ENCODE measurements at regions not wholly inside any gene's neighbourhood (a gene's known extent, or its start where the extent isn't known, plus 50 kb on each side); places are given as distances from the start of the nearest gene placed in this dataset.
"Not testable (repeated sequence)": the region's sequence is repeated elsewhere in the genome, so short reads cannot be mapped to it uniquely, and the experiment has no call there.

- no peak for DNase-seq
- no peaks in the 10 kb centered on the region for H3K9me3 ChIP-seq (replicated peaks in 1 of 3)
- no peaks in the 10 kb centered on the region for H3K27me3 ChIP-seq
- 82 to 89% (median 84%) methylated on average over 12 of the region's 12 CpGs for WGBS, 4 donors
- no peaks in the 10 kb centered on the region for H3K4me1 ChIP-seq (replicated peaks in 1 of 2)
- intact Hi-C loops (cut with DNase I) = no loop called here
- H3K4me3 ChIP-seq = no peak overlapping the region
- TF ChIP-seq POLR2A (IDR thresholded peaks at IDR 0.05) = no peak
- TF ChIP-seq CTCF (IDR thresholded peaks at IDR 0.05) = no peak
- no peaks in the 10 kb centered on the region for H3K36me3 ChIP-seq (replicated peaks in 1 of 2)
- H3K27ac ChIP-seq = no peak overlapping the region
These were observed 97.3 kb upstream of the SYT6 start for GRCh38 chr1:114250683-114251572.

GRCh38 chr1:114249691-114250090, 96.0 kb upstream of the SYT6 start:
- TF ChIP-seq CTCF (IDR thresholded peaks at IDR 0.05) (no peak), POLR2A (IDR thresholded peaks at IDR 0.05) (no peak)
- intact Hi-C loops (cut with DNase I) = no loop called here
- H3K4me3 ChIP-seq = no peak overlapping the region
- H3K9me3 ChIP-seq (replicated peaks in 1 of 3) = no peaks in the 10 kb centered on the region
- 82 to 85% (median 83%) methylated on average over 3 to 10 of the region's 10 CpGs for WGBS, 4 donors
- no peaks in the 10 kb centered on the region for H3K4me1 ChIP-seq (replicated peaks in 1 of 2)
- no peaks in the 10 kb centered on the region for H3K27me3 ChIP-seq
- DNase-seq = no peak
- no peaks in the 10 kb centered on the region for H3K36me3 ChIP-seq (replicated peaks in 1 of 2)
- H3K27ac ChIP-seq = no peak overlapping the region

- H3K27me3 ChIP-seq = no peaks in the 10 kb centered on the region
- H3K4me3 ChIP-seq = no peak overlapping the region
- no peak overlapping the region for H3K27ac ChIP-seq
- intact Hi-C loops (cut with DNase I) = no loop called here
- H3K36me3 ChIP-seq (replicated peaks in 1 of 2) = no peaks in the 10 kb centered on the region
- no peaks in the 10 kb centered on the region for H3K4me1 ChIP-seq (replicated peaks in 1 of 2)
- H3K9me3 ChIP-seq (replicated peaks in 1 of 3) = no peaks in the 10 kb centered on the region
- 80 to 89% (median 83%) methylated on average over 3 of the region's 3 CpGs for WGBS, 4 donors
- TF ChIP-seq CTCF (IDR thresholded peaks at IDR 0.05) = no peak
- no peak for TF ChIP-seq POLR2A (IDR thresholded peaks at IDR 0.05)
- no peak for DNase-seq
These were observed 94.5 kb upstream of the SYT6 start for GRCh38 chr1:114248162-114248561.

GRCh38 chr1:114242531-114243210, 89.0 kb upstream of the SYT6 start:
- WGBS, 4 donors = 83 to 91% (median 90%) methylated on average over 6 to 43 of the region's 43 CpGs
- H3K27me3 ChIP-seq; intact Hi-C loops (cut with DNase I); DNase-seq; H3K36me3 ChIP-seq (replicated peaks in 1 of 2); H3K4me1 ChIP-seq (replicated peaks in 1 of 2); H3K4me3 ChIP-seq; H3K9me3 ChIP-seq (replicated peaks in 1 of 3); H3K27ac ChIP-seq: not testable (repeated sequence)

Measured in adrenal gland (tissue), 9 donors.